CD4-positive, alpha-beta T cell (primary cell): ENCODE measurements at regions not wholly inside any gene's neighbourhood (a gene's known extent, or its start where the extent isn't known, plus 50 kb on each side); places are given as distances from the start of the nearest gene placed in this dataset.

Source experiments
- ATAC-seq: fragments of 200-7000 bp; cut with Tn5 transposase; one replicate; pipeline ENCODE4 v1.10.0; 2022; ENCODE audit warnings: mild to moderate bottlenecking; ENCODE audit not compliant: poor library complexity
- CTCF ChIA-PET: fragments of 350-600 bp; sonication (Branson Sonifier 250); formaldehyde crosslinking; loops from one replicate; lab custom pipeline; 2021; ENCODE audit warnings: antibody characterized with exemption, inconsistent platforms; lab: Charles Lee
- POLR2A ChIA-PET: fragments of 350-600 bp; sonication (Branson Sonifier 250); formaldehyde crosslinking; loops from one replicate; lab custom pipeline; 2021; ENCODE audit warnings: antibody characterized with exemption, inconsistent platforms; lab: Charles Lee
- DNase-seq, 14 experiments: peaks; one replicate each; pipeline ENCODE4 v3.0.0-alpha.2; 2013 to 2020; ENCODE audit warnings: mixed read lengths in 2 of 14
- H3K27ac ChIP-seq, 2 donors: one replicate each; pipeline versions ENCODE4 v1.5.1 to v1.7.0; 2013; ENCODE audit warnings: low read length in 2 of 2, low read depth in 1 of 2, mild to moderate bottlenecking in 1 of 2
- H3K27me3 ChIP-seq, 2 experiments: 1 replicate in 1 of 2; 2 replicates in 1 of 2; pipeline versions ENCODE4 v1.6.1 to v1.7.0; 2013; ENCODE audit warnings: low read length in 2 of 2, control low read depth in 1 of 2, mild to moderate bottlenecking in 1 of 2, moderate library complexity in 1 of 2; ENCODE audit not compliant: insufficient read depth in 2 of 2, control insufficient read depth in 1 of 2
- H3K36me3 ChIP-seq: one replicate; pipeline ENCODE4 v1.6.1; 2013; ENCODE audit warnings: low read length, control low read depth; ENCODE audit not compliant: insufficient read depth
- H3K4me1 ChIP-seq: one replicate; pipeline ENCODE4 v1.6.1; 2013; ENCODE audit warnings: low read length, control low read depth; ENCODE audit not compliant: insufficient read depth
- H3K4me3 ChIP-seq: one replicate; pipeline ENCODE4 v1.5.1; 2013; ENCODE audit warnings: mild to moderate bottlenecking, low read length, moderate library complexity
- H3K9me3 ChIP-seq, 2 experiments: 1 replicate in 1 of 2; 2 replicates in 1 of 2; pipeline versions ENCODE4 v1.6.1 to v1.7.0; 2013; ENCODE audit warnings: low read length in 2 of 2, mild to moderate bottlenecking in 2 of 2, control low read depth in 1 of 2, moderate library complexity in 1 of 2; ENCODE audit not compliant: control insufficient read depth in 1 of 2, insufficient read depth in 1 of 2
- H3K27ac Mint-ChIP-seq: one replicate; pipeline ENCODE4 v1.8.0; 2020; ENCODE audit warnings: mixed read lengths
- H3K27me3 Mint-ChIP-seq: one replicate; pipeline ENCODE4 v1.8.0; 2021; ENCODE audit warnings: mixed read lengths
- H3K36me3 Mint-ChIP-seq: one replicate; pipeline ENCODE4 v1.8.0; 2021; ENCODE audit warnings: low read depth, mixed read lengths
- H3K4me1 Mint-ChIP-seq: one replicate; pipeline ENCODE4 v1.8.0; 2021; ENCODE audit warnings: low read depth, mixed read lengths
- H3K4me3 Mint-ChIP-seq: one replicate; pipeline ENCODE4 v1.8.0; 2020; ENCODE audit warnings: mild to moderate bottlenecking, mixed read lengths
- H3K9me3 Mint-ChIP-seq: one replicate; pipeline ENCODE4 v1.8.0; 2020; ENCODE audit warnings: mixed read lengths
- CTCF ChIP-seq: fragments of 200-600 bp; IDR thresholded peaks from one replicate; pipeline ENCODE4 v1.8.0; 2022; ENCODE audit warnings: antibody characterized with exemption, mild to moderate bottlenecking
- intact Hi-C, 2 experiments: fragments of 100-400 bp; cut with DNase I in 1 of 2; cut with micrococcal nuclease in 1 of 2; formaldehyde crosslinking; loops; one replicate each; pipeline versions ENCODE4 v1.15.1 to v1.9.0; 2023 to 2025; cut with DNase I, micrococcal nuclease

- H3K27me3 Mint-ChIP-seq: no peaks in the 10 kb centered on the region
- ATAC-seq (no peak), DNase-seq (no peak)
- no peak overlapping the region for H3K27ac ChIP-seq
- no peaks in the 10 kb centered on the region for H3K4me1 Mint-ChIP-seq
- H3K4me1 ChIP-seq: no peaks in the 10 kb centered on the region
- ChIA-PET POLR2A (no interaction called here), CTCF (no interaction called here)
- peaks cover 2% of the 10 kb centered on the region for H3K9me3 Mint-ChIP-seq
- no peaks in the 10 kb centered on the region for H3K27me3 ChIP-seq
- H3K4me3 Mint-ChIP-seq: no peak overlapping the region
- no peaks in the 10 kb centered on the region for H3K36me3 Mint-ChIP-seq
- TF ChIP-seq CTCF: no peak
- H3K4me3 ChIP-seq: no peak overlapping the region
- H3K36me3 ChIP-seq: no peaks in the 10 kb centered on the region
- no peak overlapping the region for H3K27ac Mint-ChIP-seq
- H3K9me3 ChIP-seq: no peaks in the 10 kb centered on the region
- intact Hi-C loops: no loop called here
Measured at GRCh38 chr6:80530103-80530502, 423.6 kb downstream of the BCKDHB start.

- intact Hi-C loops: no loop called here
Measured at GRCh38 chr6:80528115-80528514, 421.6 kb downstream of the BCKDHB start.

GRCh38 chr6:80527552-80528052 lies 421.1 kb downstream of the BCKDHB start:
- Mint-ChIP-seq H3K4me3 (no peak overlapping the region), H3K4me1 (no peaks in the 10 kb centered on the region), H3K36me3 (no peaks in the 10 kb centered on the region), H3K27ac (no peak overlapping the region), H3K27me3 (no peaks in the 10 kb centered on the region), H3K9me3 (no peaks in the 10 kb centered on the region)
- Histone ChIP-seq H3K4me1 (no peaks in the 10 kb centered on the region), H3K9me3 (no peaks in the 10 kb centered on the region), H3K27ac (no peak overlapping the region), H3K27me3 (peaks cover 0 to 6% of the 10 kb centered on the region in 2 experiments), H3K4me3 (no peak overlapping the region), H3K36me3 (no peaks in the 10 kb centered on the region)
- TF ChIP-seq CTCF: no peak
- POLR2A ChIA-PET: no interaction called here
- intact Hi-C loops: no loop called here
- ATAC-seq (no peak), DNase-seq (no peak)
- CTCF ChIA-PET: no interaction called here

More at GRCh38 chr6:80528115-80528514, 421.6 kb downstream of the BCKDHB start:
- H3K27ac Mint-ChIP-seq: no peak overlapping the region
- no peak overlapping the region for H3K27ac ChIP-seq
- TF ChIP-seq CTCF: no peak
- DNase-seq: no peak
- H3K27me3 ChIP-seq: peaks cover 0 to 5% of the 10 kb centered on the region in 2 experiments
- ChIA-PET CTCF (no interaction called here), POLR2A (no interaction called here)
- H3K27me3 Mint-ChIP-seq: no peaks in the 10 kb centered on the region
- no peaks in the 10 kb centered on the region for H3K36me3 Mint-ChIP-seq
- ATAC-seq: no peak
- H3K4me1 Mint-ChIP-seq: no peaks in the 10 kb centered on the region
- no peak overlapping the region for H3K4me3 Mint-ChIP-seq
- no peaks in the 10 kb centered on the region for H3K36me3 ChIP-seq
- no peak overlapping the region for H3K4me3 ChIP-seq
- H3K9me3 Mint-ChIP-seq: no peaks in the 10 kb centered on the region
- H3K9me3 ChIP-seq: no peaks in the 10 kb centered on the region
- no peaks in the 10 kb centered on the region for H3K4me1 ChIP-seq
